ENCODE measurements at regions not wholly inside any gene's neighbourhood (a gene's known extent, or its start where the extent isn't known, plus 50 kb on each side); places are given as distances from the start of the nearest gene placed in this dataset.
"Not testable (repeated sequence)": the region's sequence is repeated elsewhere in the genome, so short reads cannot be mapped to it uniquely, and the experiment has no call there.

GRCh38 chr5:25568989-25569625 is 924.3 kb upstream of the CDH10 start:
- DNase-seq (ENCODE audit: low spot score), result no peak

GRCh38 chr5:25568294-25568693 is 923.5 kb upstream of the CDH10 start:
- DNase-seq (ENCODE audit: low spot score), result no peak

GRCh38 chr5:25567881-25568280 is 923.1 kb upstream of the CDH10 start:
- DNase-seq (ENCODE audit: low spot score), result no peak

GRCh38 chr5:25562656-25563055 is 917.9 kb upstream of the CDH10 start:
- no peak for DNase-seq (ENCODE audit: low spot score)

GRCh38 chr5:25554077-25554476 is 909.3 kb upstream of the CDH10 start:
- DNase-seq (ENCODE audit: low spot score), result no peak

- DNase-seq (ENCODE audit: low spot score), result no peak
These were observed 908.2 kb upstream of the CDH10 start for GRCh38 chr5:25552871-25553481.

- no peak for DNase-seq (ENCODE audit: low spot score)
These were observed 906.0 kb upstream of the CDH10 start for GRCh38 chr5:25550793-25551192.

GRCh38 chr5:25544652-25545249 is 900.0 kb upstream of the CDH10 start:
- no peak for DNase-seq (ENCODE audit: low spot score)

- no peak for DNase-seq (ENCODE audit: low spot score)
These were observed 895.9 kb upstream of the CDH10 start for GRCh38 chr5:25540628-25541027.

- DNase-seq (ENCODE audit: low spot score), result no peak
These were observed 894.8 kb upstream of the CDH10 start for GRCh38 chr5:25539536-25539935.

- DNase-seq (ENCODE audit: low spot score), result not testable (repeated sequence)
These were observed 891.7 kb upstream of the CDH10 start for GRCh38 chr5:25536461-25536860.

GRCh38 chr5:25516141-25516540 is 871.4 kb upstream of the CDH10 start:
- DNase-seq (ENCODE audit: low spot score), result no peak

- no peak for DNase-seq (ENCODE audit: low spot score)
These were observed 870.7 kb upstream of the CDH10 start for GRCh38 chr5:25515525-25515924.

- not testable (repeated sequence) for DNase-seq (ENCODE audit: low spot score)
These were observed 865.9 kb upstream of the CDH10 start for GRCh38 chr5:25510692-25511091.

- not testable (repeated sequence) for DNase-seq (ENCODE audit: low spot score)
These were observed 863.2 kb upstream of the CDH10 start for GRCh38 chr5:25508011-25508410.

GRCh38 chr5:25500635-25501034 is 855.9 kb upstream of the CDH10 start:
- no peak for DNase-seq (ENCODE audit: low spot score)

GRCh38 chr5:25489834-25490538 is 845.2 kb upstream of the CDH10 start:
- no peak for DNase-seq (ENCODE audit: low spot score)

GRCh38 chr5:25488119-25488518 is 843.3 kb upstream of the CDH10 start:
- DNase-seq (ENCODE audit: low spot score), result no peak

- DNase-seq (ENCODE audit: low spot score), result no peak
These were observed 839.6 kb upstream of the CDH10 start for GRCh38 chr5:25484391-25484790.

GRCh38 chr5:25481463-25481862 is 836.7 kb upstream of the CDH10 start:
- DNase-seq (ENCODE audit: low spot score), result no peak

- DNase-seq (ENCODE audit: low spot score), result no peak
These were observed 814.3 kb upstream of the CDH10 start for GRCh38 chr5:25459082-25459481.

- DNase-seq (ENCODE audit: low spot score), result no peak
These were observed 813.9 kb upstream of the CDH10 start for GRCh38 chr5:25458628-25459027.

GRCh38 chr5:25453500-25453899 is 808.7 kb upstream of the CDH10 start:
- no peak for DNase-seq (ENCODE audit: low spot score)

All from kidney capillary endothelial cell (primary cell).